ENCODE measurements at regions not wholly inside any gene's neighbourhood (a gene's known extent, or its start where the extent isn't known, plus 50 kb on each side); places are given as distances from the start of the nearest gene placed in this dataset.

DNA sequence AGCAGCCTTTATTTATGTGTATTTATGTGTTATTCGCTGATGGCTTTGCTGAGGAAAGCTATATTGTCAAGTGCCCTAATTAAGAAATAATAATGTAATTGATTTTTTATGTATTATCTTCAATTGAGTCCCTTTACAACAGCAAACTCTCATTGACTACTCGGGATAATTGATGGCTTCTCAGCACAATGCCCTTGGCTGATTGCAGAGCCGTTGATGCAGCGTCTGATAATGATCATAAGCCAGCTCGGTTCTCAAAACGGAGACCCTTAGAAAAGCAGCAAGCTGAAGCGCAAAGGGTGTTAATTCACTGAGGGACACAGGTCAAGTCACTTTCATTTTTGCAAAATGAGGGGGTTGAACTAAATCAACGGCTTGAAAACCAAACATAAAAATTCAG is 357.1 kb upstream of the KCNH8 start (continued):
- no peak for TF ChIP-seq BCL11A (IDR thresholded peaks at IDR 0.05; ENCODE audit: low read depth in 2 of 2, low read length in 2 of 2)
- no peak for TF ChIP-seq TBP (IDR thresholded peaks at IDR 0.05; ENCODE audit: low read depth, low read length)
- TF ChIP-seq SRF (IDR thresholded peaks at IDR 0.05; ENCODE audit: low read depth, low read length) = no peak
- no peak for TF ChIP-seq HDAC2 (IDR thresholded peaks at IDR 0.05; ENCODE audit: borderline replicate concordance in 1 of 2, low read depth in 2 of 2, low read length in 2 of 2)
- no peak for TF ChIP-seq RBBP5 (IDR thresholded peaks at IDR 0.05; ENCODE audit: borderline replicate concordance, low read depth, low read length)
- no peak for TF ChIP-seq RNF2 (IDR thresholded peaks at IDR 0.05; ENCODE audit: borderline replicate concordance, low read depth, low read length, missing control alignments, poor library complexity, severe bottlenecking)

Data from H1 (cell line).